PC-3 (cell line): ENCODE measurements at regions not wholly inside any gene's neighbourhood (a gene's known extent, or its start where the extent isn't known, plus 50 kb on each side); places are given as distances from the start of the nearest gene placed in this dataset.

Experiments
- CTCF ChIP-seq: fragments of 300-600 bp; sonication (generic); conservative IDR thresholded peaks from 2 replicates; pipeline ENCODE4 v1.5.1; 2017; ENCODE audit warnings: antibody characterized with exemption, low read depth, mild to moderate bottlenecking, low read length
- EZH2 ChIP-seq: fragments of 300-600 bp; sonication (generic); IDR thresholded peaks from one replicate; pipeline ENCODE4 v1.6.1; 2017; ENCODE audit warnings: antibody characterized with exemption, mild to moderate bottlenecking, low read length; ENCODE audit not compliant: unreplicated experiment

- TF ChIP-seq CTCF: no peak
- TF ChIP-seq EZH2: no peak
Observed at GRCh38 chr10:121288864-121289661, 309.2 kb downstream of the FGFR2 start.
